Caco-2 (cell line): ENCODE measurements at regions not wholly inside any gene's neighbourhood (a gene's known extent, or its start where the extent isn't known, plus 50 kb on each side); places are given as distances from the start of the nearest gene placed in this dataset.

Experiments
- BruUV-seq: library from RNA; stranded (reverse); fragments of 400-500 nt; replicated peaks from 2 replicates; lab custom pipeline; 2021; lab: Mats Ljungman, UMichigan
- CTCF ChIA-PET: fragments of 300-600 bp; sonication (Branson Sonifier 250); formaldehyde crosslinking; loops from one replicate; lab custom pipeline; 2022; ENCODE audit warnings: antibody characterized with exemption; lab: Charles Lee
- POLR2A ChIA-PET: fragments of 300-600 bp; sonication (Branson Sonifier 250); formaldehyde crosslinking; loops from one replicate; lab custom pipeline; 2022; ENCODE audit warnings: antibody characterized with exemption; lab: Charles Lee
- DNase-seq, 2 experiments: peaks; one replicate each; pipeline versions ENCODE4 v3.0.0 to v3.0.0-alpha.2; 2020 to 2022
- H3K27me3 ChIP-seq: replicated peaks from 2 replicates; pipeline ENCODE4 v1.6.0; 2011; ENCODE audit warnings: low read length; ENCODE audit not compliant: control insufficient read depth, insufficient read depth
- H3K36me3 ChIP-seq: 2 replicates; pipeline ENCODE4 v1.5.1; 2011; ENCODE audit warnings: low read length; ENCODE audit not compliant: control insufficient read depth, insufficient read depth
- H3K4me1 ChIP-seq: fragments of 250-450 bp; sonication (Bioruptor Pico); 2 replicates; pipeline ENCODE4 v1.5.1; 2020; ENCODE audit warnings: mild to moderate bottlenecking
- H3K4me3 ChIP-seq: 2 replicates; pipeline ENCODE4 v1.5.1; 2011; ENCODE audit warnings: low read depth, mild to moderate bottlenecking, control low read depth, low read length
- H3K9me3 ChIP-seq: fragments of 250-450 bp; sonication (Bioruptor Pico); 2 replicates; pipeline ENCODE4 v1.5.1; 2020; ENCODE audit warnings: mild to moderate bottlenecking, moderate library complexity
- H3K27ac Mint-ChIP-seq: one replicate; pipeline ENCODE4 v1.8.0; 2022; ENCODE audit warnings: mixed read lengths; ENCODE audit not compliant: unreplicated experiment
- H3K27me3 Mint-ChIP-seq: one replicate; pipeline ENCODE4 v1.8.0; 2022; ENCODE audit warnings: mixed read lengths; ENCODE audit not compliant: insufficient read depth, unreplicated experiment
- H3K36me3 Mint-ChIP-seq: one replicate; pipeline ENCODE4 v1.8.0; 2022; ENCODE audit warnings: mild to moderate bottlenecking, mixed read lengths; ENCODE audit not compliant: insufficient read depth, unreplicated experiment
- H3K4me1 Mint-ChIP-seq: one replicate; pipeline ENCODE4 v1.8.0; 2022; ENCODE audit warnings: low read depth, mixed read lengths; ENCODE audit not compliant: unreplicated experiment
- H3K4me3 Mint-ChIP-seq: one replicate; pipeline ENCODE4 v1.8.0; 2022; ENCODE audit warnings: mild to moderate bottlenecking, moderate library complexity, mixed read lengths; ENCODE audit not compliant: unreplicated experiment
- H3K9me3 Mint-ChIP-seq: one replicate; pipeline ENCODE4 v1.8.0; 2022; ENCODE audit warnings: mixed read lengths; ENCODE audit not compliant: unreplicated experiment
- intact Hi-C: fragments of 100-400 bp; cut with micrococcal nuclease; formaldehyde crosslinking; loops from one replicate; pipeline ENCODE4 v1.10.0; 2022; ENCODE audit not compliant: unreplicated experiment
- TF ChIP-seq, protein P1 (sequence below), 2 experiments: fragments of 200-600 bp in 1 of 2; IDR thresholded peaks; 1 replicate in 1 of 2; 2 replicates in 1 of 2; pipeline versions ENCODE4 v1.5.1 to v1.8.0; 2011 to 2022; ENCODE audit warnings: antibody characterized with exemption in 1 of 2, control low read depth in 1 of 2, inconsistent platforms in 1 of 2, low read depth in 1 of 2, low read length in 1 of 2, mild to moderate bottlenecking in 1 of 2, moderate library complexity in 1 of 2; ENCODE audit not compliant: insufficient read depth in 1 of 2, severe bottlenecking in 1 of 2, unreplicated experiment in 1 of 2

DNA sequence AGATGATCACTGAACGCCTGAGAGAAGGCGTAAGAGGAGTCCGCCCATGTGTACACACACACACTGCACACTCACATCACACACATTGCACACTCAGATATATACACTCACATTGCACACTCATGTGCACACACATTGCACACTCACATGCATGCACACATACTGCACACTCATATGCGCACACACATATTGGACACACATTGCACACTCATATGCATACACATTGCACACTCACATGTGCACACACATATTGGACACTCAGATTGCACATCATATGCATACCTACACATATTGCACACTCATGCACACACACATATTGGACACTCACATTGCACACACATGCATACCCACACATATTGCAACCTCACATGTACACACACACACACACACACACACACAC lies 163.2 kb downstream of the WSCD1 start:
- intact Hi-C loops, result no loop called here
- TF ChIP-seq, protein P1, sequence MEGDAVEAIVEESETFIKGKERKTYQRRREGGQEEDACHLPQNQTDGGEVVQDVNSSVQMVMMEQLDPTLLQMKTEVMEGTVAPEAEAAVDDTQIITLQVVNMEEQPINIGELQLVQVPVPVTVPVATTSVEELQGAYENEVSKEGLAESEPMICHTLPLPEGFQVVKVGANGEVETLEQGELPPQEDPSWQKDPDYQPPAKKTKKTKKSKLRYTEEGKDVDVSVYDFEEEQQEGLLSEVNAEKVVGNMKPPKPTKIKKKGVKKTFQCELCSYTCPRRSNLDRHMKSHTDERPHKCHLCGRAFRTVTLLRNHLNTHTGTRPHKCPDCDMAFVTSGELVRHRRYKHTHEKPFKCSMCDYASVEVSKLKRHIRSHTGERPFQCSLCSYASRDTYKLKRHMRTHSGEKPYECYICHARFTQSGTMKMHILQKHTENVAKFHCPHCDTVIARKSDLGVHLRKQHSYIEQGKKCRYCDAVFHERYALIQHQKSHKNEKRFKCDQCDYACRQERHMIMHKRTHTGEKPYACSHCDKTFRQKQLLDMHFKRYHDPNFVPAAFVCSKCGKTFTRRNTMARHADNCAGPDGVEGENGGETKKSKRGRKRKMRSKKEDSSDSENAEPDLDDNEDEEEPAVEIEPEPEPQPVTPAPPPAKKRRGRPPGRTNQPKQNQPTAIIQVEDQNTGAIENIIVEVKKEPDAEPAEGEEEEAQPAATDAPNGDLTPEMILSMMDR (IDR thresholded peaks at IDR 0.05; ENCODE audit: insufficient read depth in 1 of 2, low read depth in 1 of 2, low read length in 1 of 2, severe bottlenecking in 1 of 2, unreplicated experiment in 1 of 2), result no peak
- Mint-ChIP-seq H3K4me1 (no peaks in the 10 kb centered on the region), H3K36me3 (no peaks in the 10 kb centered on the region), H3K27ac (no peak overlapping the region), H3K27me3 (no peaks in the 10 kb centered on the region), H3K9me3 (no peaks in the 10 kb centered on the region), H3K4me3 (no peak overlapping the region)
- no peak for DNase-seq
- H3K4me3 ChIP-seq, result no peak overlapping the region
- BruUV-seq, result no TSS peak
- H3K27me3 ChIP-seq, result no peaks in the 10 kb centered on the region
- ChIA-PET POLR2A (no interaction called here), CTCF (no interaction called here)
- no peaks in the 10 kb centered on the region for H3K4me1 ChIP-seq
- no peaks in the 10 kb centered on the region for H3K36me3 ChIP-seq
- H3K9me3 ChIP-seq, result no peaks in the 10 kb centered on the region

DNA sequence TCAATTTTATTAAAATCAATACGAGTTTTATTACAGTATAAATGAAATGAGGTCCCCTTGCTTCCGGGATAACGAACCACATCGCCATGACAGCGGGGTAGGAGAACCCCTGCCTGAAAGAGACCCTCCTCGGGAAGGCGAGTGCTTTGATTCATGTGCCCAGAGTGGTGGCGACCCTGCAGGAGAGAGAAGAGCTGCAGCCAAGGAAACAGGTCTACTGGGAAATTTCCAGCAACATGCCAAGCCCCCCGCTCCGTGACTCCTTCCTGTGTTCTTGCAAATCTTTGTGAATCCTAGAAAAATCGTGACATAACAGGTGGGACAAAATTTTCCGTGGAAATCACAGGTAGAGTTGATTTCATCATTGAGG lies 162.5 kb downstream of the WSCD1 start:
- Mint-ChIP-seq H3K27ac (no peak overlapping the region), H3K4me1 (no peaks in the 10 kb centered on the region), H3K4me3 (no peak overlapping the region), H3K36me3 (no peaks in the 10 kb centered on the region), H3K9me3 (no peaks in the 10 kb centered on the region), H3K27me3 (no peaks in the 10 kb centered on the region)
- Histone ChIP-seq H3K4me1 (no peaks in the 10 kb centered on the region), H3K36me3 (no peaks in the 10 kb centered on the region), H3K4me3 (no peak overlapping the region), H3K9me3 (no peaks in the 10 kb centered on the region), H3K27me3 (no peaks in the 10 kb centered on the region)
- ChIA-PET CTCF (no interaction called here), POLR2A (no interaction called here)
- BruUV-seq, result no TSS peak
- TF ChIP-seq, protein P1 (IDR thresholded peaks at IDR 0.05; ENCODE audit: insufficient read depth in 1 of 2, low read depth in 1 of 2, low read length in 1 of 2, severe bottlenecking in 1 of 2, unreplicated experiment in 1 of 2), result no peak
- DNase-seq, result no peak
- intact Hi-C loops, result no loop called here

DNA sequence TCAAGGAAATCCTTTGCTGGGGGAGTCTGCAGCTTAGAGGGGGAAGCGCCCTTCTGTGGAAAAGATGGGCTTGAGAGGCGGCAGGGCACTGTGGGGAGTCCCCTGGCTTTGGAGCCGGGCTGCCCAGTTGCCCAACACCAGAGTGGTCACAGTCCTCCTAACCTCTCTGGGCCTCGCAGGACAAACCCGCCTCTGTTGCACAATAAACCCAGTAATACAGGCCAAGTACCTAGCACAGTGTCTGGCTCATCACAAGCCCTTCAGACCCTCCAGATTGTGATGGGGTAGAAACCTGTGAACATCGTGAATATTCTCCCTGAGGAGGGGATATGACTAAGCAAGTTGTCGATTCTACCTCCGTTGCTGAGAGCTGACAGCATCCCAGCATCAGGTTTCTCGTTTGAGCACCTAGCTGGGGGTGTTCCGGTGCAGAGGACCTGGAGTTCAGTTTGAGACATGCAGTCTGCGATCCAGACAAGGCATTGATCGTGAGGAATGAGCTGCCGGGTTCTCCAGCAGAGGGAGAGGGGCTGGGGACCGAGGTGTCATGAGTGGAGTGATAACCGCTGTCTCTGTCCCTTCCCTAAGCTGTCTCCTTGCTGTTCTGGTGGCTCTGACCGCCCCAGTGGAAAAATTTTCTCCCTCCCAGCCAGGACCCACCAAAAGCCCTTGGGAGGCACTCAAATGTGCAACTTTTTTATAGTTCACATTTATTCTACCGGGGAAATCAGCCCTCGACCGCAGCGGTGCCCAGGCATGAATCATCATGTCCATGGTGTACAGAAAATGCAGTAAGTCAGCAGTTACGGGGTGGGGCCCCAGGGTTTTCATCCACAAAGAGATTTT lies 161.9 kb downstream of the WSCD1 start:
- Histone ChIP-seq H3K9me3 (no peaks in the 10 kb centered on the region), H3K36me3 (no peaks in the 10 kb centered on the region), H3K27me3 (no peaks in the 10 kb centered on the region), H3K4me3 (no peak overlapping the region), H3K4me1 (no peaks in the 10 kb centered on the region)
- DNase-seq, result no peak
- Mint-ChIP-seq H3K9me3 (no peaks in the 10 kb centered on the region), H3K27me3 (no peaks in the 10 kb centered on the region), H3K36me3 (no peaks in the 10 kb centered on the region), H3K27ac (no peak overlapping the region), H3K4me3 (no peak overlapping the region), H3K4me1 (no peaks in the 10 kb centered on the region)
- ChIA-PET POLR2A (no interaction called here), CTCF (no interaction called here)
- TF ChIP-seq, protein P1 (IDR thresholded peaks at IDR 0.05; ENCODE audit: insufficient read depth in 1 of 2, low read depth in 1 of 2, low read length in 1 of 2, severe bottlenecking in 1 of 2, unreplicated experiment in 1 of 2), result no peak
- intact Hi-C loops, result no loop called here
- BruUV-seq, result no TSS peak
